NB4 (cell line): ENCODE measurements at regions not wholly inside any gene's neighbourhood (a gene's known extent, or its start where the extent isn't known, plus 50 kb on each side); places are given as distances from the start of the nearest gene placed in this dataset.

ENCODE experiments used
- POLR2A ChIP-seq: IDR thresholded peaks from 2 replicates; pipeline ENCODE4 v1.6.1; 2011; ENCODE audit warnings: mild to moderate bottlenecking; ENCODE audit not compliant: insufficient read length; ENCODE audit errors: extremely low read depth
- TF ChIP-seq, protein P1 (sequence below): IDR thresholded peaks from one replicate; pipeline ENCODE4 v1.5.1; 2012; ENCODE audit warnings: low read depth, low read length

DNA sequence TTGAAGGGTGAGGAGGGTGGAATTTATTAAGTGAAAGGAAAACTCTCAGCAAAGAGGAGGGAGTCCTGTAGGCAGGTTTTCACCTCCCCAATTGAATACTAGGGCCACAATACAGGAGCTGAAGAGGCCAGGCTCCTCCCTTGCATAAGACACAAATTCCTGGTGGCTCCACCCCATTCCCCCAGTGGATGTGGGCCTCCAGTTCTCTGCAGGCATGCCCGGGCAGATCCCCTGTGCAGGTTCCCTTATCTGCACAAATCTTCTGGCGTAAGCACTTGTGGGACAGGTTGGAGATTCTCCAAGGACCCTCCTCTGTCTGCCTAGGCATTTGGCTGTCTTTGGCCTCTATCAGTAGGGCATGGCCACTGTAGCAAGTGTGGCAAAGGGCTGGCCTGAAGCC, 847.1 kb upstream of the MBL2 start:
- TF ChIP-seq, protein P1, sequence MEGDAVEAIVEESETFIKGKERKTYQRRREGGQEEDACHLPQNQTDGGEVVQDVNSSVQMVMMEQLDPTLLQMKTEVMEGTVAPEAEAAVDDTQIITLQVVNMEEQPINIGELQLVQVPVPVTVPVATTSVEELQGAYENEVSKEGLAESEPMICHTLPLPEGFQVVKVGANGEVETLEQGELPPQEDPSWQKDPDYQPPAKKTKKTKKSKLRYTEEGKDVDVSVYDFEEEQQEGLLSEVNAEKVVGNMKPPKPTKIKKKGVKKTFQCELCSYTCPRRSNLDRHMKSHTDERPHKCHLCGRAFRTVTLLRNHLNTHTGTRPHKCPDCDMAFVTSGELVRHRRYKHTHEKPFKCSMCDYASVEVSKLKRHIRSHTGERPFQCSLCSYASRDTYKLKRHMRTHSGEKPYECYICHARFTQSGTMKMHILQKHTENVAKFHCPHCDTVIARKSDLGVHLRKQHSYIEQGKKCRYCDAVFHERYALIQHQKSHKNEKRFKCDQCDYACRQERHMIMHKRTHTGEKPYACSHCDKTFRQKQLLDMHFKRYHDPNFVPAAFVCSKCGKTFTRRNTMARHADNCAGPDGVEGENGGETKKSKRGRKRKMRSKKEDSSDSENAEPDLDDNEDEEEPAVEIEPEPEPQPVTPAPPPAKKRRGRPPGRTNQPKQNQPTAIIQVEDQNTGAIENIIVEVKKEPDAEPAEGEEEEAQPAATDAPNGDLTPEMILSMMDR = no peak
- no peak for TF ChIP-seq POLR2A
